PC-3 (cell line): ENCODE measurements at regions not wholly inside any gene's neighbourhood (a gene's known extent, or its start where the extent isn't known, plus 50 kb on each side); places are given as distances from the start of the nearest gene placed in this dataset.

Experiments used
- ATAC-seq: fragments of 200-7000 bp; cut with Tn5 transposase; 2 replicates; pipeline ENCODE4 v1.9.1; 2020; ENCODE audit warnings: mild to moderate bottlenecking, moderate library complexity
- BruUV-seq: library from RNA; stranded (reverse); fragments of 400-500 nt; replicated peaks from 2 replicates; lab custom pipeline; 2021; lab: Mats Ljungman, UMichigan
- CTCF ChIA-PET: fragments of 300-600 bp; sonication (Branson Sonifier 250); formaldehyde crosslinking; loops from one replicate; lab custom pipeline; 2022; ENCODE audit warnings: antibody characterized with exemption; lab: Charles Lee
- POLR2A ChIA-PET: fragments of 300-600 bp; sonication (Branson Sonifier 250); formaldehyde crosslinking; loops from one replicate; lab custom pipeline; 2022; ENCODE audit warnings: antibody characterized with exemption; ENCODE audit not compliant: unreplicated experiment; lab: Charles Lee
- DNase-seq: peaks from one replicate; pipeline ENCODE4 v3.0.0-alpha.2; 2015
- H2AFZ ChIP-seq: fragments of 300-600 bp; sonication (generic); 2 replicates; pipeline ENCODE4 v1.6.0; 2016; ENCODE audit warnings: antibody characterized with exemption, low read length
- H3F3A ChIP-seq: fragments of 300-600 bp; sonication (generic); one replicate; pipeline ENCODE4 v1.6.0; 2017; ENCODE audit warnings: antibody characterized with exemption, low read length, control low read depth, mild to moderate bottlenecking; ENCODE audit not compliant: unreplicated experiment
- H3K27ac ChIP-seq: fragments of 300-600 bp; sonication (generic); 2 replicates; pipeline ENCODE4 v1.5.1; 2016; ENCODE audit warnings: mild to moderate bottlenecking, low read length
- H3K27me3 ChIP-seq: fragments of 300-600 bp; sonication (generic); 2 replicates; pipeline ENCODE4 v1.6.1; 2016; ENCODE audit warnings: low read length, mixed read lengths
- H3K36me3 ChIP-seq: fragments of 300-600 bp; sonication (generic); 2 replicates; pipeline ENCODE4 v1.6.1; 2016; ENCODE audit warnings: low read depth, mixed run types, low read length, mixed read lengths
- H3K4me1 ChIP-seq: fragments of 300-600 bp; sonication (generic); 2 replicates; pipeline ENCODE4 v1.5.1; 2016; ENCODE audit warnings: low read length; ENCODE audit not compliant: insufficient read depth
- H3K4me2 ChIP-seq: fragments of 300-600 bp; sonication (generic); 2 replicates; pipeline ENCODE4 v1.6.0; 2016; ENCODE audit warnings: low read length
- H3K4me3 ChIP-seq: fragments of 300-600 bp; sonication (generic); 2 replicates; pipeline ENCODE4 v1.5.1; 2016; ENCODE audit warnings: mild to moderate bottlenecking, low read length, mixed read lengths
- H3K79me2 ChIP-seq: fragments of 300-600 bp; sonication (generic); 2 replicates; pipeline ENCODE4 v1.6.1; 2017; ENCODE audit warnings: low read length, mixed read lengths
- H3K9ac ChIP-seq: fragments of 300-600 bp; sonication (generic); 2 replicates; pipeline ENCODE4 v1.6.0; 2016; ENCODE audit warnings: mild to moderate bottlenecking, low read length
- H3K9me2 ChIP-seq: fragments of 300-600 bp; sonication (generic); replicated peaks from 2 replicates; pipeline ENCODE4 v1.6.1; 2016; ENCODE audit warnings: mixed run types, low read length, mixed read lengths
- H3K9me3 ChIP-seq: fragments of 300-600 bp; sonication (generic); 2 replicates; pipeline ENCODE4 v1.6.1; 2016; ENCODE audit warnings: low read length, mixed read lengths
- H4K20me1 ChIP-seq: fragments of 300-600 bp; sonication (generic); 2 replicates; pipeline ENCODE4 v1.6.1; 2016; ENCODE audit warnings: low read length, mixed read lengths
- CTCF ChIP-seq: fragments of 300-600 bp; sonication (generic); conservative IDR thresholded peaks from 2 replicates; pipeline ENCODE4 v1.5.1; 2017; ENCODE audit warnings: antibody characterized with exemption, low read depth, mild to moderate bottlenecking, low read length
- EZH2 ChIP-seq: fragments of 300-600 bp; sonication (generic); IDR thresholded peaks from one replicate; pipeline ENCODE4 v1.6.1; 2017; ENCODE audit warnings: antibody characterized with exemption, mild to moderate bottlenecking, low read length; ENCODE audit not compliant: unreplicated experiment
- EZH2phosphoT487 ChIP-seq: fragments of 300-600 bp; sonication (generic); IDR thresholded peaks from 2 replicates; pipeline ENCODE4 v1.6.1; 2018; ENCODE audit warnings: mild to moderate bottlenecking, antibody characterized with exemption, low read length, borderline replicate concordance
- intact Hi-C: fragments of 100-400 bp; cut with micrococcal nuclease; formaldehyde crosslinking; loops from 2 replicates; pipeline ENCODE4 v1.9.0; 2023

GRCh38 chr2:126753501-126754212 lies 97.7 kb downstream of the GYPC start:
- Histone ChIP-seq H3K79me2 (no peaks in the 10 kb centered on the region), H4K20me1 (no peaks in the 10 kb centered on the region), H3K4me2 (no peak overlapping the region), H3K9ac (no peak overlapping the region), H3K9me3 (no peaks in the 10 kb centered on the region), H3K27ac (no peak overlapping the region), H3K27me3 (no peaks in the 10 kb centered on the region), H3K4me1 (no peaks in the 10 kb centered on the region), H3K36me3 (no peaks in the 10 kb centered on the region), H3K9me2 (no peaks in the 10 kb centered on the region), H2AFZ (no peak overlapping the region), H3F3A (no peaks in the 10 kb centered on the region), H3K4me3 (no peak overlapping the region)
- ATAC-seq (no peak), DNase-seq (no peak)
- no TSS peak for BruUV-seq
- TF ChIP-seq EZH2, result no peak
- no peak for TF ChIP-seq CTCF
- no peak for TF ChIP-seq EZH2phosphoT487
- POLR2A ChIA-PET, result no interaction called here
- intact Hi-C loops, result no loop called here
- CTCF ChIA-PET, result no interaction called here

GRCh38 chr2:126754240-126755004 lies 98.5 kb downstream of the GYPC start:
- POLR2A ChIA-PET, result no interaction called here
- CTCF ChIA-PET, result no interaction called here
- no peak overlapping the region for H3K9ac ChIP-seq
- H2AFZ ChIP-seq, result no peak overlapping the region
- no peak for DNase-seq
- no peaks in the 10 kb centered on the region for H3K4me1 ChIP-seq
- ATAC-seq, result no peak
- H3K27ac ChIP-seq, result no peak overlapping the region
- H3K9me2 ChIP-seq, result no peaks in the 10 kb centered on the region
- no peak for TF ChIP-seq EZH2phosphoT487
- TF ChIP-seq EZH2, result no peak
- TF ChIP-seq CTCF, result no peak
- no peaks in the 10 kb centered on the region for H4K20me1 ChIP-seq
- no peak overlapping the region for H3K4me2 ChIP-seq
- H3K27me3 ChIP-seq, result no peaks in the 10 kb centered on the region
- no peaks in the 10 kb centered on the region for H3K9me3 ChIP-seq
- H3K36me3 ChIP-seq, result no peaks in the 10 kb centered on the region
- no peak overlapping the region for H3K4me3 ChIP-seq
- no peaks in the 10 kb centered on the region for H3K79me2 ChIP-seq
- BruUV-seq, result no TSS peak
- H3F3A ChIP-seq, result no peaks in the 10 kb centered on the region
- intact Hi-C loops, result no loop called here

GRCh38 chr2:126756125-126756524 lies 100.2 kb downstream of the GYPC start:
- H3K9me3 ChIP-seq, result no peaks in the 10 kb centered on the region
- no peaks in the 10 kb centered on the region for H3F3A ChIP-seq
- no peaks in the 10 kb centered on the region for H4K20me1 ChIP-seq
- H3K4me3 ChIP-seq, result no peak overlapping the region
- H3K27ac ChIP-seq, result no peak overlapping the region
- no peaks in the 10 kb centered on the region for H3K27me3 ChIP-seq
- intact Hi-C loops, result no loop called here
- BruUV-seq, result no TSS peak
- ChIA-PET POLR2A (no interaction called here), CTCF (no interaction called here)
- H2AFZ ChIP-seq, result no peak overlapping the region
- no peak for TF ChIP-seq EZH2
- no peak for TF ChIP-seq EZH2phosphoT487
- TF ChIP-seq CTCF, result no peak
- H3K4me2 ChIP-seq, result no peak overlapping the region
- DNase-seq, result no peak
- no peaks in the 10 kb centered on the region for H3K9me2 ChIP-seq
- no peaks in the 10 kb centered on the region for H3K79me2 ChIP-seq
- no peak overlapping the region for H3K9ac ChIP-seq
- no peaks in the 10 kb centered on the region for H3K36me3 ChIP-seq
- ATAC-seq, result no peak
- no peaks in the 10 kb centered on the region for H3K4me1 ChIP-seq
